Heart left ventricle (tissue), 13 donors: ENCODE measurements at regions not wholly inside any gene's neighbourhood (a gene's known extent, or its start where the extent isn't known, plus 50 kb on each side); places are given as distances from the start of the nearest gene placed in this dataset.

ENCODE experiments used
- POLR2A ChIP-seq, 2 donors: fragments of 450-650 bp; IDR thresholded peaks; one replicate each; pipeline ENCODE4 v1.6.1; 2017; ENCODE audit warnings: antibody characterized with exemption in 2 of 2, mild to moderate bottlenecking in 2 of 2, moderate library complexity in 2 of 2
- TF ChIP-seq, protein P1 (sequence below), 12 donors: fragments of 200-600 bp; sonication (generic) in 4 of 12; IDR thresholded peaks; one replicate each; pipeline versions ENCODE4 v1.5.0 to v1.8.0; 2018 to 2022; ENCODE audit warnings: antibody characterized with exemption in 12 of 12, mild to moderate bottlenecking in 5 of 12
- donor health status: ischemic (EF 13 %, LVEDD 7.1; RV severe dilation, severe dysfunction).
- donor health status: DM: no; HTN: yes; CAD: no.
- donor health status: DM: no; HTN: no; CAD: no.
- donor health status: ischemic (EF 25% LVEDD 6.9; RV normal size, moderate dysfunction).
- donor health status: ischemic (EF 25% LVEDD 5.7; RV mildly dilated, moderate dysfunction).
- donor health status: ischemic (EF 35%, LVEDD 5.7; RV mildly dilated, moderate dysfunction).
- donor health status: nonischemic (EF 11% LVEDD 7.7; RV severe dilation, severe dysfunction).
- donor health status: DM: yes; HTN: yes; CAD: no.
- donor health status: PGD.
- donor health status: ischemic (EF 29% LVEDD 5.4; RV normal size, mild dysfunction).
- donor health status: nonischemic (EF 23%, LVEDD 6.1; RV moderate dilation, normal function).

GRCh38 chr2:204213588-204213987 is 277.0 kb downstream of the ICOS start:
- TF ChIP-seq, protein P1, sequence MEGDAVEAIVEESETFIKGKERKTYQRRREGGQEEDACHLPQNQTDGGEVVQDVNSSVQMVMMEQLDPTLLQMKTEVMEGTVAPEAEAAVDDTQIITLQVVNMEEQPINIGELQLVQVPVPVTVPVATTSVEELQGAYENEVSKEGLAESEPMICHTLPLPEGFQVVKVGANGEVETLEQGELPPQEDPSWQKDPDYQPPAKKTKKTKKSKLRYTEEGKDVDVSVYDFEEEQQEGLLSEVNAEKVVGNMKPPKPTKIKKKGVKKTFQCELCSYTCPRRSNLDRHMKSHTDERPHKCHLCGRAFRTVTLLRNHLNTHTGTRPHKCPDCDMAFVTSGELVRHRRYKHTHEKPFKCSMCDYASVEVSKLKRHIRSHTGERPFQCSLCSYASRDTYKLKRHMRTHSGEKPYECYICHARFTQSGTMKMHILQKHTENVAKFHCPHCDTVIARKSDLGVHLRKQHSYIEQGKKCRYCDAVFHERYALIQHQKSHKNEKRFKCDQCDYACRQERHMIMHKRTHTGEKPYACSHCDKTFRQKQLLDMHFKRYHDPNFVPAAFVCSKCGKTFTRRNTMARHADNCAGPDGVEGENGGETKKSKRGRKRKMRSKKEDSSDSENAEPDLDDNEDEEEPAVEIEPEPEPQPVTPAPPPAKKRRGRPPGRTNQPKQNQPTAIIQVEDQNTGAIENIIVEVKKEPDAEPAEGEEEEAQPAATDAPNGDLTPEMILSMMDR (IDR thresholded peaks at IDR 0.05), result no peak
- no peak for TF ChIP-seq POLR2A (IDR thresholded peaks at IDR 0.05)
